Thymus (tissue), 11 donors: ENCODE measurements at regions not wholly inside any gene's neighbourhood (a gene's known extent, or its start where the extent isn't known, plus 50 kb on each side); places are given as distances from the start of the nearest gene placed in this dataset.
A peak's percentile ranks its signal among the peaks of the same experiment; 100 is the strongest.

ENCODE experiments used
- DNase-seq, 9 donors: peaks; one replicate each; pipeline ENCODE4 v3.0.0-alpha.2; 2013; ENCODE audit warnings: low spot score in 9 of 9, low read depth in 6 of 9, missing footprints in 1 of 9
- H3K27ac ChIP-seq, 2 donors: one replicate each; pipeline ENCODE4 v1.5.1; 2013; ENCODE audit warnings: control low read depth in 1 of 2, low read depth in 1 of 2, low read length in 1 of 2, mild to moderate bottlenecking in 1 of 2, moderate library complexity in 1 of 2
- H3K27me3 ChIP-seq, 2 donors: one replicate each; pipeline ENCODE4 v1.5.1; 2013; ENCODE audit warnings: low read length in 1 of 2; ENCODE audit not compliant: control insufficient read depth in 2 of 2, insufficient read depth in 1 of 2
- H3K36me3 ChIP-seq, 2 donors: one replicate each; pipeline ENCODE4 v1.5.1; 2013; ENCODE audit warnings: low read length in 1 of 2, mild to moderate bottlenecking in 1 of 2, moderate library complexity in 1 of 2; ENCODE audit not compliant: control insufficient read depth in 2 of 2, insufficient read depth in 2 of 2
- H3K4me1 ChIP-seq, 2 donors: one replicate each; pipeline ENCODE4 v1.5.1; 2013; ENCODE audit warnings: low read length in 2 of 2; ENCODE audit not compliant: control insufficient read depth in 2 of 2, insufficient read depth in 2 of 2
- H3K4me3 ChIP-seq, 2 donors: one replicate each; pipeline ENCODE4 v1.5.1; 2013; ENCODE audit warnings: low read length in 2 of 2, control low read depth in 1 of 2, mild to moderate bottlenecking in 1 of 2
- H3K9me3 ChIP-seq, 2 donors: one replicate each; pipeline ENCODE4 v1.5.1; 2013; ENCODE audit warnings: low read length in 1 of 2, mild to moderate bottlenecking in 1 of 2; ENCODE audit not compliant: control insufficient read depth in 2 of 2, insufficient read depth in 1 of 2
- WGBS: extraction: QIAGEN DNeasy Blood & Tissue Kit; methylation state at CpG from one replicate; pipeline ENCODE4 v1.1.7; 2013; 5-methylcytosine and 5-hydroxymethylcytosine counted together
- donor health status: healthy.

GRCh38 chr2:15112216-15112615 is 448.9 kb downstream of the NBAS start:
- Histone ChIP-seq H3K36me3 (no peaks in the 10 kb centered on the region), H3K4me1 (no peaks in the 10 kb centered on the region), H3K27ac (no peak overlapping the region), H3K9me3 (no peaks in the 10 kb centered on the region), H3K27me3 (no peaks in the 10 kb centered on the region), H3K4me3 (no peak overlapping the region)
- WGBS, result 100% methylated on average over 1 of the region's 1 CpG
- DNase-seq, result peak in 6 of 9 donors; percentile 2 to 39 (median 8)

- Histone ChIP-seq H3K27ac (no peak overlapping the region), H3K27me3 (no peaks in the 10 kb centered on the region), H3K4me3 (no peak overlapping the region), H3K9me3 (no peaks in the 10 kb centered on the region), H3K4me1 (peaks cover 4 to 12% of the 10 kb centered on the region in 2 donors), H3K36me3 (no peaks in the 10 kb centered on the region)
- no peak for DNase-seq
Observed at GRCh38 chr2:15115776-15116175, 445.4 kb downstream of the NBAS start.

GRCh38 chr2:15116830-15117229 is 444.3 kb downstream of the NBAS start:
- no peak overlapping the region for H3K27ac ChIP-seq
- peaks cover 4 to 12% of the 10 kb centered on the region in 2 donors for H3K4me1 ChIP-seq
- WGBS, result 96% methylated on average over 6 of the region's 6 CpGs
- H3K27me3 ChIP-seq, result no peaks in the 10 kb centered on the region
- no peak for DNase-seq
- no peak overlapping the region for H3K4me3 ChIP-seq
- no peaks in the 10 kb centered on the region for H3K9me3 ChIP-seq
- no peaks in the 10 kb centered on the region for H3K36me3 ChIP-seq
